HepG2 (cell line): ENCODE measurements at regions not wholly inside any gene's neighbourhood (a gene's known extent, or its start where the extent isn't known, plus 50 kb on each side); places are given as distances from the start of the nearest gene placed in this dataset.

Experiments used
- ARID3A ChIP-seq: IDR thresholded peaks from 2 replicates; pipeline ENCODE4 v1.6.1; 2012; ENCODE audit warnings: low read depth, low read length, improper control_type of control experiment
- ELK4 ChIP-seq: sonication (generic); formaldehyde crosslinking; IDR thresholded peaks from 2 replicates; pipeline ENCODE4 v1.9.0; 2021; ENCODE audit warnings: missing genetic modification reagents, borderline replicate concordance
- EP300 ChIP-seq, 3 experiments: sonication (generic) in 1 of 3; formaldehyde crosslinking in 1 of 3; IDR thresholded peaks; 2 replicates each; pipeline versions ENCODE4 v1.5.1 to v1.6.1; 2011 to 2020; ENCODE audit warnings: low read depth in 2 of 3, low read length in 2 of 3, borderline replicate concordance in 1 of 3, improper control_type of control experiment in 1 of 3, mild to moderate bottlenecking in 1 of 3, missing genetic modification reagents in 1 of 3, moderate library complexity in 1 of 3
- JUN ChIP-seq: sonication (generic); formaldehyde crosslinking; IDR thresholded peaks from 2 replicates; pipeline ENCODE4 v1.4.0; 2020; ENCODE audit warnings: mild to moderate bottlenecking, missing genetic modification reagents
- JUND ChIP-seq: sonication (generic); formaldehyde crosslinking; IDR thresholded peaks from 2 replicates; pipeline ENCODE4 v1.8.0; 2022; ENCODE audit warnings: mild to moderate bottlenecking, missing genetic modification reagents
- MATR3 ChIP-seq: sonication (generic); formaldehyde crosslinking; IDR thresholded peaks from 2 replicates; pipeline ENCODE4 v1.4.0; 2020; ENCODE audit warnings: missing genetic modification reagents
- NR2F6 ChIP-seq, 2 experiments: IDR thresholded peaks; 2 replicates each; pipeline ENCODE4 v1.6.1; 2016; ENCODE audit warnings: antibody characterized with exemption in 1 of 2, mild to moderate bottlenecking in 1 of 2
- SP2 ChIP-seq: sonication (generic); formaldehyde crosslinking; IDR thresholded peaks from 2 replicates; pipeline ENCODE4 v1.5.1; 2020; ENCODE audit warnings: mild to moderate bottlenecking, missing genetic modification reagents
- YY1 ChIP-seq: IDR thresholded peaks from 2 replicates; pipeline ENCODE4 v1.6.1; 2011; ENCODE audit warnings: low read length, low read depth, moderate library complexity, mild to moderate bottlenecking; ENCODE audit not compliant: insufficient read depth, insufficient replicate concordance
- ZBTB25 ChIP-seq: IDR thresholded peaks from 2 replicates; pipeline ENCODE4 v1.6.1; 2018; ENCODE audit warnings: missing genetic modification reagents
- ZFX ChIP-seq: sonication (generic); formaldehyde crosslinking; IDR thresholded peaks from 2 replicates; pipeline ENCODE4 v1.4.0; 2020; ENCODE audit warnings: mild to moderate bottlenecking, low read depth, missing genetic modification reagents, moderate library complexity
- ZNF709 ChIP-seq: sonication (generic); formaldehyde crosslinking; IDR thresholded peaks from 2 replicates; pipeline ENCODE4 v1.5.0; 2020; ENCODE audit warnings: mild to moderate bottlenecking, missing genetic modification reagents

GRCh38 chr3:146658841-146659240, 53.7 kb upstream of the PLSCR5 start:
- TF ChIP-seq EP300 (IDR thresholded peaks at IDR 0.05; ENCODE audit: low read depth in 2 of 2, low read length in 2 of 2) = no peak
- no peak for TF ChIP-seq EP300 (CRISPR knock-in tag; IDR thresholded peaks at IDR 0.05; ENCODE audit: borderline replicate concordance)
- TF ChIP-seq ZNF709 = no peak
- no peak for TF ChIP-seq SP2
- no peak for TF ChIP-seq YY1
- TF ChIP-seq ARID3A = no peak
- no peak for TF ChIP-seq JUND (CRISPR knock-in tag)
- TF ChIP-seq JUN (CRISPR knock-in tag) = no peak
- no peak for TF ChIP-seq MATR3 (CRISPR knock-in tag)
- TF ChIP-seq ZFX (CRISPR knock-in tag) = no peak
- TF ChIP-seq ZBTB25 (CRISPR knock-in tag) = no peak
- no peak for TF ChIP-seq NR2F6 (IDR thresholded peaks at IDR 0.05)
- no peak for TF ChIP-seq NR2F6 (CRISPR knock-in tag; IDR thresholded peaks at IDR 0.05)
- TF ChIP-seq ELK4 (CRISPR knock-in tag) = no peak
